IMR-90 (cell line): ENCODE measurements at regions not wholly inside any gene's neighbourhood (a gene's known extent, or its start where the extent isn't known, plus 50 kb on each side); places are given as distances from the start of the nearest gene placed in this dataset.

Experiments used
- ATAC-seq: fragments of 200-7000 bp; cut with Tn5 transposase; 2 replicates; pipeline ENCODE4 v1.9.1; 2020; ENCODE audit warnings: low read depth, mild to moderate bottlenecking, moderate library complexity
- BruUV-seq: library from RNA; stranded (reverse); fragments of 400-500 nt; replicated peaks from 2 replicates; lab custom pipeline; 2021; lab: Mats Ljungman, UMichigan
- CTCF ChIA-PET: fragments of 300-600 bp; formaldehyde crosslinking; extraction: SDS; loops from one replicate; lab custom pipeline; 2021; ENCODE audit warnings: antibody characterized with exemption; lab: Yijun Ruan, JAX
- POLR2A ChIA-PET: fragments of 300-600 bp; sonication (Branson Sonifier 250); formaldehyde crosslinking; loops from one replicate; lab custom pipeline; 2022; ENCODE audit warnings: antibody characterized with exemption; ENCODE audit not compliant: unreplicated experiment; lab: Charles Lee
- DNase-seq: peaks from one replicate; pipeline ENCODE4 v3.0.0; 2013
- H2AFZ ChIP-seq: replicated peaks from 2 replicates; pipeline ENCODE3; 2013; ENCODE audit warnings: low read length, mild to moderate bottlenecking; ENCODE audit not compliant: poor library complexity
- H2AK5ac ChIP-seq: 2 replicates; pipeline ENCODE4 v1.6.1; 2013; ENCODE audit warnings: low read depth, low read length, inconsistent platforms
- H2AK9ac ChIP-seq: replicated peaks from 2 replicates; pipeline ENCODE3; 2013; ENCODE audit warnings: mild to moderate bottlenecking, low read depth, low read length, moderate library complexity; ENCODE audit not compliant: poor library complexity
- H2BK120ac ChIP-seq: 2 replicates; pipeline ENCODE4 v1.6.1; 2013; ENCODE audit warnings: low read depth, low read length, inconsistent platforms
- H2BK15ac ChIP-seq: 3 replicates; pipeline ENCODE4 v1.6.1; 2013; ENCODE audit warnings: low read depth, low read length, inconsistent platforms
- H2BK20ac ChIP-seq: 2 replicates; pipeline ENCODE4 v1.6.1; 2013; ENCODE audit warnings: low read depth, mild to moderate bottlenecking, inconsistent platforms, low read length, moderate library complexity
- H2BK5ac ChIP-seq: 2 replicates; pipeline ENCODE4 v1.6.1; 2013; ENCODE audit warnings: mild to moderate bottlenecking, low read depth, low read length, inconsistent platforms; ENCODE audit not compliant: poor library complexity, severe bottlenecking
- H3K14ac ChIP-seq: replicated peaks from 2 replicates; pipeline ENCODE4 v1.6.1; 2013; ENCODE audit warnings: low read depth, low read length, inconsistent platforms
- H3K18ac ChIP-seq: 2 replicates; pipeline ENCODE4 v1.6.1; 2013; ENCODE audit warnings: low read depth, low read length, control low read depth
- H3K23ac ChIP-seq: 2 replicates; pipeline ENCODE4 v1.6.1; 2013; ENCODE audit warnings: low read depth, low read length, inconsistent platforms
- H3K27ac ChIP-seq: 2 replicates; pipeline ENCODE4 v1.5.1; 2013; ENCODE audit warnings: mild to moderate bottlenecking, control low read depth, low read length; ENCODE audit not compliant: insufficient read depth
- H3K27me3 ChIP-seq: 2 replicates; pipeline ENCODE4 v1.6.1; 2013; ENCODE audit warnings: low read length; ENCODE audit not compliant: control insufficient read depth, insufficient read depth
- H3K36me3 ChIP-seq: 2 replicates; pipeline ENCODE4 v1.6.1; 2013; ENCODE audit warnings: low read length, mixed read lengths; ENCODE audit not compliant: control insufficient read depth, insufficient read depth
- H3K4ac ChIP-seq: 2 replicates; pipeline ENCODE4 v1.6.1; 2013; ENCODE audit warnings: low read depth, low read length, inconsistent platforms
- H3K4me1 ChIP-seq: 2 replicates; pipeline ENCODE4 v1.6.1; 2013; ENCODE audit warnings: low read length, mixed read lengths; ENCODE audit not compliant: control insufficient read depth, insufficient read depth
- H3K4me2 ChIP-seq: 2 replicates; pipeline ENCODE4 v1.6.1; 2013; ENCODE audit warnings: low read depth, mild to moderate bottlenecking, control low read depth, low read length, moderate library complexity
- H3K4me3 ChIP-seq: 2 replicates; pipeline ENCODE4 v1.5.1; 2013; ENCODE audit warnings: low read depth, mild to moderate bottlenecking, control low read depth, low read length, moderate library complexity; ENCODE audit not compliant: insufficient read depth
- H3K56ac ChIP-seq: 2 replicates; pipeline ENCODE4 v1.6.1; 2013; ENCODE audit warnings: low read length, inconsistent platforms; ENCODE audit not compliant: insufficient read depth; ENCODE audit errors: extremely low read depth
- H3K79me1 ChIP-seq, 2 experiments: 2 replicates each; pipeline ENCODE4 v1.6.1; 2013; ENCODE audit warnings: low read length in 2 of 2, inconsistent platforms in 1 of 2, low read depth in 1 of 2
- H3K9ac ChIP-seq: 2 replicates; pipeline ENCODE4 v1.6.1; 2013; ENCODE audit warnings: low read depth, low read length, control low read depth
- H3K9me1 ChIP-seq: 2 replicates; pipeline ENCODE4 v1.6.1; 2013; ENCODE audit warnings: low read length, inconsistent platforms; ENCODE audit not compliant: insufficient read depth
- H3K9me3 ChIP-seq: 2 replicates; pipeline ENCODE4 v1.6.1; 2013; ENCODE audit warnings: low read length; ENCODE audit not compliant: control insufficient read depth, insufficient read depth
- H4K20me1 ChIP-seq: 2 replicates; pipeline ENCODE4 v1.6.1; 2013; ENCODE audit warnings: low read length, inconsistent platforms; ENCODE audit not compliant: insufficient read depth
- H4K5ac ChIP-seq: 2 replicates; pipeline ENCODE4 v1.6.1; 2013; ENCODE audit warnings: mild to moderate bottlenecking, low read depth, low read length, control low read depth
- H4K8ac ChIP-seq, 2 experiments: 2 replicates each; pipeline ENCODE4 v1.6.1; 2013; ENCODE audit warnings: low read depth in 2 of 2, low read length in 2 of 2, control low read depth in 1 of 2, inconsistent platforms in 1 of 2
- H4K91ac ChIP-seq: 2 replicates; pipeline ENCODE4 v1.6.1; 2013; ENCODE audit warnings: low read depth, low read length, inconsistent platforms; ENCODE audit not compliant: insufficient read depth
- BHLHE40 ChIP-seq: fragments of 150-350 bp; IDR thresholded peaks from 2 replicates; pipeline ENCODE4 v1.6.1; 2016; ENCODE audit warnings: mild to moderate bottlenecking, low read depth, low read length
- CEBPB ChIP-seq: IDR thresholded peaks from 2 replicates; pipeline ENCODE4 v1.6.1; 2012; ENCODE audit warnings: low read depth, low read length, improper control_type of control experiment
- CHD1 ChIP-seq: IDR thresholded peaks from 2 replicates; pipeline ENCODE4 v1.6.1; 2012; ENCODE audit warnings: low read depth, low read length, improper control_type of control experiment
- CTCF ChIP-seq: conservative IDR thresholded peaks from 2 replicates; pipeline ENCODE4 v1.5.1; 2012; ENCODE audit warnings: mild to moderate bottlenecking, low read depth, low read length, improper control_type of control experiment
- ELK1 ChIP-seq: fragments of 150-350 bp; IDR thresholded peaks from 2 replicates; pipeline ENCODE4 v1.6.1; 2016; ENCODE audit warnings: low read depth, mild to moderate bottlenecking, low read length, moderate library complexity, borderline replicate concordance
- FOS ChIP-seq: fragments of 150-350 bp; IDR thresholded peaks from 2 replicates; pipeline ENCODE4 v1.6.1; 2016; ENCODE audit warnings: low read depth, low read length
- MAFK ChIP-seq: IDR thresholded peaks from 2 replicates; pipeline ENCODE4 v1.6.1; 2012; ENCODE audit warnings: low read depth, low read length, improper control_type of control experiment
- MAZ ChIP-seq: IDR thresholded peaks from 2 replicates; pipeline ENCODE4 v1.6.1; 2012; ENCODE audit warnings: low read depth, mild to moderate bottlenecking, low read length, improper control_type of control experiment, moderate library complexity, borderline replicate concordance
- MXI1 ChIP-seq: IDR thresholded peaks from 2 replicates; pipeline ENCODE4 v1.6.1; 2012; ENCODE audit warnings: low read depth, mild to moderate bottlenecking, low read length, moderate library complexity, borderline replicate concordance
- NFE2L2 ChIP-seq: fragments of 150-350 bp; IDR thresholded peaks from 2 replicates; pipeline ENCODE4 v1.6.1; 2016; ENCODE audit warnings: low read depth, mild to moderate bottlenecking, low read length
- POLR2A ChIP-seq: IDR thresholded peaks from 2 replicates; pipeline ENCODE4 v1.6.1; 2012; ENCODE audit warnings: mild to moderate bottlenecking, low read depth, low read length
- RAD21 ChIP-seq: IDR thresholded peaks from 2 replicates; pipeline ENCODE4 v1.6.1; 2012; ENCODE audit warnings: low read length, improper control_type of control experiment
- RCOR1 ChIP-seq: IDR thresholded peaks from 2 replicates; pipeline ENCODE4 v1.6.1; 2012; ENCODE audit warnings: mild to moderate bottlenecking, low read length, improper control_type of control experiment; ENCODE audit not compliant: insufficient replicate concordance
- RFX5 ChIP-seq: IDR thresholded peaks from 2 replicates; pipeline ENCODE4 v1.8.0; 2012; ENCODE audit warnings: low read depth, mild to moderate bottlenecking, low read length, moderate library complexity
- SMC3 ChIP-seq: fragments of 150-350 bp; IDR thresholded peaks from 2 replicates; pipeline ENCODE4 v1.6.1; 2016; ENCODE audit warnings: low read depth, mild to moderate bottlenecking, antibody characterized with exemption, low read length, moderate library complexity
- USF2 ChIP-seq: fragments of 150-350 bp; IDR thresholded peaks from 2 replicates; pipeline ENCODE4 v1.6.1; 2017; ENCODE audit warnings: mild to moderate bottlenecking, antibody characterized with exemption, low read length, low read depth
- whole genome bisulfite sequencing, 2 experiments: methylation state at CpG; one replicate each; pipeline versions ENCODE4 v1.1.5 to v1.1.7; 2013; ENCODE audit warnings: missing lambda C conversion rate in 2 of 2; ENCODE audit not compliant: insufficient read length in 1 of 2; ENCODE audit errors: extremely low coverage in 2 of 2; 5-methylcytosine and 5-hydroxymethylcytosine counted together
- dilution Hi-C: fragments of 300-500 bp; cut with HindIII; formaldehyde crosslinking; loops from one replicate; pipeline ENCODE4 v1.14.3; 2018; ENCODE audit warnings: low sequenced_read_pairs; ENCODE audit not compliant: unreplicated experiment
- in situ Hi-C: fragments of 300-500 bp; cut with MboI; formaldehyde crosslinking; loops from 3 replicates; pipeline ENCODE4 v1.14.3; 2019; ENCODE audit warnings: low sequenced_read_pairs, inconsistent platforms, mixed read lengths
- intact Hi-C: fragments of 100-400 bp; cut with micrococcal nuclease; formaldehyde crosslinking; loops from 2 replicates; pipeline ENCODE4 v1.10.0; 2022

GRCh38 chr9:38306899-38307298, 85.6 kb upstream of the ALDH1B1 start:
- BruUV-seq: no TSS peak
- dilution Hi-C loops: no loop called here
- ATAC-seq: no peak

More at GRCh38 chr9:38306899-38307298, 85.6 kb upstream of the ALDH1B1 start:
- Histone ChIP-seq H3K4me1 (no peaks in the 10 kb centered on the region), H3K9ac (no peak overlapping the region), H3K4ac (no peak overlapping the region), H3K27me3 (peaks cover 29% of the 10 kb centered on the region), H3K14ac (no peak overlapping the region), H3K9me1 (no peaks in the 10 kb centered on the region), H2AK5ac (no peak overlapping the region), H3K23ac (no peak overlapping the region), H2BK5ac (no peak overlapping the region), H3K4me3 (no peak overlapping the region), H4K5ac (no peak overlapping the region), H2BK20ac (no peak overlapping the region), H3K27ac (no peak overlapping the region), H3K9me3 (no peaks in the 10 kb centered on the region), H2AFZ (no peak overlapping the region), H4K8ac (no peak overlapping the region), H3K56ac (no peak overlapping the region), H2AK9ac (no peak overlapping the region), H2BK120ac (no peak overlapping the region), H4K91ac (no peak overlapping the region), H3K36me3 (no peaks in the 10 kb centered on the region), H4K20me1 (no peaks in the 10 kb centered on the region), H3K18ac (no peak overlapping the region), H3K79me1 (no peaks in the 10 kb centered on the region), H2BK15ac (no peak overlapping the region), H3K4me2 (no peak overlapping the region)
- intact Hi-C loops (no loop called here), in situ Hi-C loops (no loop called here)
- ChIA-PET CTCF (no interaction called here), POLR2A (no interaction called here)
- WGBS, 2 experiments: 60% methylated on average over 1 of the region's 5 CpGs; no CpG with 5 or more reads in 1 of the 2 experiments
- DNase-seq: no peak
- TF ChIP-seq MAZ: no peak
- no peak for TF ChIP-seq FOS
- TF ChIP-seq CTCF: no peak
- no peak for TF ChIP-seq CHD1
- TF ChIP-seq BHLHE40: no peak
- TF ChIP-seq CEBPB: no peak
- no peak for TF ChIP-seq NFE2L2
- TF ChIP-seq RFX5: no peak
- TF ChIP-seq RCOR1: no peak
- TF ChIP-seq MXI1: no peak
- TF ChIP-seq SMC3: no peak
- TF ChIP-seq USF2: no peak
- TF ChIP-seq MAFK: no peak
- no peak for TF ChIP-seq RAD21
- no peak for TF ChIP-seq POLR2A
- no peak for TF ChIP-seq ELK1
